ENCODE measurements at regions not wholly inside any gene's neighbourhood (a gene's known extent, or its start where the extent isn't known, plus 50 kb on each side); places are given as distances from the start of the nearest gene placed in this dataset.
"Not testable (repeated sequence)": the region's sequence is repeated elsewhere in the genome, so short reads cannot be mapped to it uniquely, and the experiment has no call there.

DNA sequence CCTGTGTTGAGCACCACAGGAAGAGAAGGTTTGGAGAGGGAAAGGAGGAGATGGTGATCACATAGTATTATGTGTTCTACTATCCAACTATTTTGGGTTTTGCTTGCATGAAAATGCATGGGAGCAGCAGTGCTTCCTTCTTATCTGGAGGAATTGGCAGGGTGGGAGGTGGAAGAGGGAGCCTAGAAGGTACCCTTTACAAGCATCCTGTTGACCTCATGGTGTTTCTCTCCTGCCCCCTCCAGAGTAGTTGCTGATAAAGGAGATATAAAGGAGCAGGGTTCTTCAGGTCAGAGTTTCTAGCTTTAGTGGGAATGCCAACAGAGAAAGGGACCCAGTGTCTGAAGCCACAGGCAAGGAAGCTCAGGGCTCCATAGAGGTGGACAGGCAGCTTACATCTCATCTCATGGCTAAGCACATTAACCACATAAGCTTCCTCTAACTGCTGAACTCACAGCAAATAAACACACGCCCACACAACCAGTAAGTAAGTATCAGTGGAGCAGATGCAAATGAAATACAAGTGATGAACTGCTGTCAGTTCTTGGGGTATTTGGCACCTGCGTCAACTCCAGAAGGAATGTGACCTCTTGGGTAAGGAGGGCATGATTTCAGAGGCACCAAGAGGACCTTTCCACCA is 174.2 kb upstream of the SLC38A2 start:
- peak; percentile 17 for DNase-seq

DNA sequence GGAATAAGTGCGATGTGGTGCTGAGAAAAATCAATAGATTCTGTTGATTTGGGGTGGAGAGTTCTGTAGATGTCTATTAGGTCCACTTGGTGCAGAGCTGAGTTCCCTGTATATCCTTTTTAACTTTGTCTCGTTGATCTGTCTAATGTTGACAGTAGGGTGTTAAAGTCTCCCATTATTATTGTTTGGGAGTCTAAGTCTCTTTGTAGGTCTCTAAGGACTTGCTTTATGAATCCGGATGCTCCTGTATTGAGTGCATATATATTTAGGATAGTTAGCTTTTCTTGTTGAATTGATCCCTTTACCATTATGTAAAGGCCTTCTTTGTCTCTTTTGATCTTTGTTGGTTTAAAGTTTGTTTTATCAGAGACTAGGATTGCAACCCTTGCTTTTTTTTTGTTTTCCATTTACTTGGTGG is 170.8 kb upstream of the SLC38A2 start:
- not testable (repeated sequence) for DNase-seq

DNA sequence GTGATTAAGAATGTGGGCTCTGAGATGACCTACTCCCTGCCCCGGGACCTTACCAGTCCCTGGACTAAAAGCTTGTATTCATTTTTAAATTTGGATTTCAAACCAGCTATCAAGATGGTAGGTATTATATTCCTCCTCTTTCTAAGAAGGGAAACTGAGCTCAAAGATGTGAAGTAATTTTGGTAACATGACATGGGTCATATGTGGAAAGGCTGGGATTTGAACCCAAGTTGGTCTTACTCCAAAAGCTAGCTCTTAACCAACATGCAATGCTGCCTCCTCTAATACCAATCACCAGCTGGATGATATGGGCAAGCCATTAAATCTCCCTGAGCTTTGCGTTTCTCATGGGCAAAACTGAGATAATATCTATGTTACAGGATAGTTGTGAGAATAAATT is 166.4 kb upstream of the SLC38A2 start:
- DNase-seq, result no peak

DNA sequence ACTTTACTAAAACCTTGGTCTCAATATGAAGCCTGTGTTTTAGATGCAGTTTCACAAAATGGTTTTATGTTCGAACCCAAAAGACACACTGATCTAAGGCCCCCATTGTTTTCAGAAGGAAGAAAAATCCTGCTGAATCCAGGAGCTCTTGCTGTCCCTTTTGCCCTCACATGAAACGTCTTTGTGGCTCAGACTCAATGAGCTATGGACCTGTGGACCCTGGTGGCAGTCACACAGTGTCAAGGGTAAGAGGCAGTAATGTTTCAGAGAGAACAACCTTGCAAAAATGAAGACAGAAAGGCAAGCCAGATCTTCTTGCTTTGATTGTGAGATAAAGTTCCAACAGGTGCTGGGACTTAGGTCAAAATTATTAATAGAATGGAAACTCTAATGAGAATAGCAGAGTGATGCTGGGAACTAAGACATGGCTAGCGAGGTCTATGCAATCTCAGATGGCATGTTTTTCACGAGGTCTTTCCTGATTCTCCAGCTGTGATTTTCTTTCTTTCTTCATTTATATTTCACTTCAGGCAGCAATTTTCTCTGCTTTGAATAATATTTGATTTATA is 164.9 kb upstream of the SLC38A2 start:
- peak; percentile 45 for DNase-seq

DNA sequence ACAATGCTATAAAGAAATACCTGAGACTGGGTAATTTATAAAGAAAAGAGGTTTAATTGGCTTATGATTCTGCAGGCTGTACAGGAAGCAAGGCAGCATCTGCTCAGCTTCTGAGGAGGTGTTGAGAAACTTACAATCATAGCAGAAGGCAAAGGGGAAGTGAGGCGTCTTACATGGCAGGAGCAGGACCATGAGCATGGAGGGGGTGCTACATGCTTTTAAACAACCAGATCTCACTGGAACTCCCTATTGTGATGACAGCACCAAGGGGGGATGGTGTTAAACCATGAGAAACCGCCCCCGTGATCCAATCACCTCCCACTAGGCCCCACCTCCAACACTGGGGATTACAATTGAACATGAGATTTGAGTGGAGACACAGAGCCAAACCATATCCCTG is 163.7 kb upstream of the SLC38A2 start:
- not testable (repeated sequence) for DNase-seq

DNA sequence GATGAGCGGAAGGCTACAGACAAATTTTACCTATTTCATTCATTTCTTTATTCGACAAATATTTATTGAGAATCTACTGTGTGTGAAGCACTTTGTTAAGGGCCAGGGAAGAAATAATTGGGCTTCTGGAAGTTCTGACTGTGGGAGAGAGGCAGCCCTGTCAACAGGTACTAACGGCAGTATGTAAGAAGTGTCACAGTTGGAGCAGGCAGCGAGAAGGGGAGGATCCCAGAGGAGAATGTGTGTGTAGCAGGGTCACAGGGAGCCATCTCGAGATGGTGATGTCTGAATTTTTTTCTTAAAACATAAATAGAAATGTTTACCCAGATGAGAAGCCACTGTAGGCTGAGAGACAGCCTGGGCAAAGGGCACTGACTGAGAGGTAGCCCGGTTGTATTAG is 163.3 kb upstream of the SLC38A2 start:
- DNase-seq, result no peak

DNA sequence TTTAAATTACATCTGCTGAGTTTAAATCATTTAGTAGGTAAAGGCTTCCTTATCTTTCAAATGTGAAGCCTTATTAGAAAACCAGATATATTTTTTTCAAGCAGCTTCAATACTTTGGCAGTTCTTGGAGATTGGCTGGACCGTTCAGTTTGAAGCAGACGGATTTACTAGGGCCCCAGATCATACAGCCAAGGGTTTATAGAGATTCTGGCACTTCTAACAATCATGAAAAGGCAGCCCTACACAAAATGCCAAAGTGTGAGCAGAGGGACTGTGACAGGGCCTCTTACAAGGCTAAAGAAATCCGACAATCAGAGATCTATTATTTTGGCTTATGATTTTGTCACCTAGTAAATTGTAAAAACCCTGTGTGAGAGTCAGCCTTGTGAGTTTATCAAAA is 162.8 kb upstream of the SLC38A2 start:
- peak; percentile 19 for DNase-seq

DNA sequence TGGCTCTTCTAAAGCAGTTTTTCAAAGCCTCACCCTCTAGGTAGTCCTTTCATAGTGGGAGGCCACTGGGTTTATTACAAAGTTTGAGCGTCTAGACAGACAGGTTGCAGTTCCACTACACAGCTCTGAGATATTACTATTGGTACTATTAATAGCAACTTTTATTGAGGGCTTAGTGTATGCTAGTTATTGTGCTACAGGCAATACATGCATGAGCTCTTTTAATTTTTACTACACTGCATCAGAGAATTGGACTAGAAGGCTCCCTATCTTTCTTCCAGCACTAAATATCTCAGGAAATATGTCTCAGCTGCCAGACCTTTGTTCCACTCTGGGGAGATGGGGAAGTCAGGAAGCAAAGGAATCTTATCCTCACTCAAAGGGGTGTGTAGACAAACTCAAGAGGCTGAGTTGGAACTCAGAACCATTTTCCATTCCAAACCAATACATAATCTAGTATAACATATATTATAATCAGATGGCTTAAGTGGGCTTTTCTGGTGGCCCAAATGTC is 161.8 kb upstream of the SLC38A2 start:
- peak; percentile 37 for DNase-seq

DNA sequence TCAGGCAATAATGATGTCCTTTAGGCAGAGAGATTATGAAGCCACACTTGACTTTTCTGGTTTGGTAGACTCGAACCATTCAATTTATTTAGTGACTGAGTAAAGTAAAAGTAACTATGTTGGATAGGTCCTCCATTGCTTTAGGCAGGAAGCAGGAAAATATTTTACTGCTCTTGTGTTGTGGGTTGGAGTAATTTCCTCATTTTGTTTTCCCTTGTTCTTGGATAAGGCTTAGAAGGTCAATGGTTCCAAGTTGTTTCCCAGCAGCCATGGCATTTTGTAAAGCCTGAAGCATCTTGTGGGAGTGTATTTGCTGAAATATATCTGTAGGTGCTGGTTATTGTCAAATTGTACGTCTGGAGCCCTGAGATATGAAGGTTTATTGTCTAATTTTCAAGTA is 161.2 kb upstream of the SLC38A2 start:
- DNase-seq, result peak; percentile 15

DNA sequence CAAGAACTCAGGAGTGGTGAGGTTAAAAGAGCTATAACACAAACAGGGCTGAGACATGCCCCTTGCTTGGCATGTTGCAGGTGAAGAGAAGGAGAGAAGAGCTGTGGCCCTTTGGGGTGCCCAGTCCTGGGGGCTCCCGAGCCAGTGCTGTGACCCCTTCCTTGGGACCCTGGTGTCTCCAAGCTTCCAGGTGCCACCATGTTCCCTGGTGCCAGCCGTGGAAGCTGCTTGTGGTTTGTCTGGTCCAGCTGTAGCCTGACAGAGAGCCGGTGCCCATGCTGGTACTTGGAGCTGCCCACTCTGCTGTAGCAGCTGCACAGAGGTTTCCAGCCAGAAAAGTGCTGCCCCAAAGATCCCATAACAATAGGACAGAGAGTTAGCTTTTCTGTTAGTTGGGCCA is 159.2 kb upstream of the SLC38A2 start:
- no peak for DNase-seq

DNA sequence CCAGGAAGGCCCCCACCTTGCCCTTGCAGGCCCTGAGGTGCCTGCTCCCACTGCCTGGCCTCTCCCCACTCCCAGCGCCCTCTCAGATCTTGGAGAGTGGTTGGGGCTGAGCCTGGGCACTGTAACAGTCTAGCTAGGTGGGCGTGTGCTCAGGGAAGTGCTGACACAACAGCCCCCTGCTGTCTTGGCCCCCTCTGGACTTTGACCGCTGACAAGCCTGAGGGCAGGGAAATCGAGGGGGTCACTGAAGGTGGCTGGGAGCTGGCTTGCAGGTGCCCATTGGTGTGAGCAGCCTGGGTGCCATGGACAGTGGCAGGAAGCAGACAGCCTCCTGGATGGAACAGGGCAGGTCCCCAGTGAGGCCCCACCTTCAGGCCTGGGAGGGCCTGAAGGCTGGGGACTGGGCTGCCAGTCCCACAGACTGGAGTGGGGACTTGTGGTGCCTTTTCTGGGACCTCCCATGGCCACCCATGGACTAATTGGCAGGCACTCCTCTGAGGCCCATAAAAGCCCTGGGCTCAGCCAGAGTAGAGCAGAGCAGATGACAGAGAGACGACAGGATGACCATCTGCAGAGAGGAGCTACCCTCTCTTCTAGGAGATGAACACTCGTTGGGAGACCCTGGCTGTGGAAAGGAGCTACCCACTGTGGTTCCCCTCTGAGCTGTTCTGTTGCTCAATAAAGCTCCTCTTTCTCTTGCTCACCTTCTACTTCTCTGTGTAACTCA is 158.6 kb upstream of the SLC38A2 start:
- DNase-seq, result no peak

DNA sequence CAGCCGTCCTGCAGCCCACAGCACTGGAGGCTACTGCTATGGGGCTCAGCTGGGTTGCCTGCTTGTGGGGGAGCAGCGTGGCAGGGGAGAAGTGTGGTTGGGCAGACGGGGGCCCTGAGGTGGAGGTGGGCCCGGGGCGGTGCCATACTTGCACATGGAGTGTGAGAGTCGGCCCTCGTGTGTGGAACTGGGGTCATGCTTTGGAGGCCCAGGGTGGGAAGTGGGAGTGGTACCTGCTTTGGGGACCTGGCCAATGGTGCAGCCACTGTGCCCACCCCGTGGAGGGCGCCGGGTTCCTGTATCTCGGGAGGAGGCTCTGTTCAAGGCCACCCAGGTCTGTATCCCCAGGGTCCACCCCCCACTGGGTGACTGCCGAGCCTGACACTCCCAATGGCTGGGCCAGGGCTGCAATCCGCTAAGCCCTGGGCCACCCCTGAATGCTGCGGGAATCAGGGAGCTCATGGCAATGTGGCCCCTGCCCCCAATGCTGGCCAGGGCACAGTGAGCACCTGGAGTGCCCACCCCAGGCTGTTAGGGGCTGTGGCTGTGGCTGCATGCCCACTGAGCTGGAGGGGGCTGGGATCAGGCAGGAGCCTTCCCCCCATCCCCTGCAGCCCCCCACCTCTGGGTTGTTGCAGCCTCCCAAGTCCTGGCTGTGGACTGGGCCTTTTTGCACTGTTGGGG is 157.9 kb upstream of the SLC38A2 start:
- no peak for DNase-seq

DNA sequence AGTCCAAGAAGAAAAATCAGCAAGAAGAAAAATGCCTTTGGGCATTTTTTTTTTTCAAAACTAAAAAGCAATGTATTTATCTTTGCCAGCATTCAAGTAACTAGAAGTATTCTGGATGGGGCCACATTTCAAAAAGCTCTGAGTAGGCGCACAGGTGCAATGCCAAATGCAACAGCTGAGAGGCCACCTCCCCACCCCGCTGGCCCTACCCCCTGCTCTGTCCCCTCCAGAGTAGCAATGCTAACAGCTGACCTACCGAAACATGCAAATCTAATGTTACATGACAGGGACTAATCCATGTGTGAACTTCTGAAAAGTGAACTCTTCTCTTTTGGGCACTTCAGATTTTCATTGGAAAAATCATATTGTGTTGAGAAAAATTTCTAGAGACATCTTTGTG is 153.7 kb upstream of the SLC38A2 start:
- DNase-seq, result peak; percentile 69

DNA sequence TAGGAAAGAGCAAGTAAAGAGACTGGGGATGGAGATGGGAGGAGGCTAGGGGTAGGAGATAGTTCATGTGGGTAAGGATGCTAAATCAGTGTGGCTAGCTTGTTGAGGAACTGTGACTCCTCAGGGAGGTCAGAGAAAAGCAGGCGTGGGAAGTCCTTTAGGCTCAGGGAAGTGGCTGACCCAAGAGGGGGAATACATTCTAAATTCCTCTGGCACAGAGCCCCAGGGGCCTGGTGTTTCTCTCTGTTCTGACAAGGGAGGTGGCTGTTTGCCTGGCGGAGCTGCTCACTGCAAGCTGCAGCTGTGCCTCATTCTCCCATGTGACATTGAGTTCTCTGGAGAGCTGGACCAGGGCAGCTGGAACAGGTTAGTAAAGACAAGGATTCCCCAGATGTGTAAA is 152.2 kb upstream of the SLC38A2 start:
- DNase-seq, result peak; percentile 93

DNA sequence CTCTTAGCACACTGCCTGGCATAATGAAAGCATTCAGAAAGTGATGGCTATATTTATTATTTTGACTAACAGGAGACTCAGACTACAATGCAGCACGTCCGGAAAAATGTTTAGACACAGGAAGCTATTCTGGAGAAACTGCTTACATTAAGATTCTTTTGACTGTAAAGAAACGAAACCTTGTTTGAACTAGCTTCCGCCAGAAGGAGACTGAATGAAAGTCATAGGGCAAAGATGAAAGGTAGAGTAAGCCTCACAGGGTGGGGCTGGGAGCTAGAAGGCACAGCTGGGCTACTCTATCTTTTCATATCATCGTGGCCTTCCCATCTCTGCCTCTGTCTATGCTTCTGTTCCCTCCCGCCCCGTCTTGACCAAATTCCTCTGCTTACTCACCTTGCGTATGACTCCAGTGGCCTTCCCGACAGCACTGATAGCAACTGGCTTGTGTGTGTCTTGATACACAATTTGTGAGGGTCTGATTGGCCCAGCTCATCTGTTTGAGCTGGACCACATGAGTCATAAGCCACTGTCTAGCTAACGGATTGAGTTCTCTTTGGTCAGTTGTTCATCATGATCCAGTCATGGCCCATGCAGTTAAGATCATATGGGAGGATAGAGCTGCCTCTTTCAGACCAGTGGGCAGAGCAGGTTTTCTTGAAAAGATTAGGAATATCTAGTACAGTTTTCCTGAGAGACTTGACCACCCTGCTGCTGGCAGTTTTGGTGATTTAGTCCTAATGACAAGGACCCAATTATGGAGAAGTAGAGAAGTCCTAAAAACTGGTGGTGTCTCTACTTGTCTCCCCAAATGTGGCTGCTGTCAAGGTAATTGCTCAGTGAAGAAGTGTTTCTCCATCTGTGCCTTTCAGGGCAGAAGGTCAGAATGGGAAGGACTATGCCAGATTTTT is 151.5 kb upstream of the SLC38A2 start:
- DNase-seq, result peak; percentile 31

DNA sequence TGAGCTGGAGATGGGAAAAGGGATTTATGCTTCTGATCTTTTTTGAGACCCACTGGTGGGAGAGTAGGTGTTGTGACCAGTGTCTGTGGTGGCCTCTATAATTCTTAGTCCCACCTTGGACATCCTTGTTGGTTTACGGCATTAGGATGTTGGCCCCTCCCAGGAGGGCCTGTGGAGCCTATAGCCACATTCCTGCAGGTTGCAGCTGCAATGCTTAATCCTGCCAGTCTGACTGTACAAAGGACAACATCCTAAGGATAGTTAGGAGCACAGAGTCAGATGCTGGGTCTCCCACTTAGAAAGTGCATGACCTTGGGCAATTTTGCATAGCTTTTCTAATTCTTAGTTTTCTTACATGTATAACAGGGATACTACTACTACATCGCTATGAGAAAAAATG is 150.9 kb upstream of the SLC38A2 start:
- DNase-seq, result no peak

DNA sequence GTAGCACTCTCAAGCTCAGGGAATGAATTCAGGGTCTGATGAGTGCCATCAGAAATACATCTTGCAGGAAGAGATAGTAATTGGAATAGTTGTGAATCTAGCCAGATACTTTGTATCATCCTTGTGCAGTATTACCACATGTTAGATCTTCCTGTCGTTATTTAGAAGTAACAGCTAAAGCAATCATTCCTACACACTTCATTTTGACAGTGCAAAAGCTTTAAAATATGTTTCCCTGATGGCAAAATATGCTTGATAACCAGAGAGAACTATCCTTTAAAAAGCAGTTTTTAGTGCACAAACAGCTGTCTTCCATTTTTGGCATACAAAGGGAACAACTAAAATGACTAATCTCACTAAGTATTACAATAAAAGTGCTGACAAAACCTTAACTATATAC is 149.5 kb upstream of the SLC38A2 start:
- DNase-seq, result no peak

DNA sequence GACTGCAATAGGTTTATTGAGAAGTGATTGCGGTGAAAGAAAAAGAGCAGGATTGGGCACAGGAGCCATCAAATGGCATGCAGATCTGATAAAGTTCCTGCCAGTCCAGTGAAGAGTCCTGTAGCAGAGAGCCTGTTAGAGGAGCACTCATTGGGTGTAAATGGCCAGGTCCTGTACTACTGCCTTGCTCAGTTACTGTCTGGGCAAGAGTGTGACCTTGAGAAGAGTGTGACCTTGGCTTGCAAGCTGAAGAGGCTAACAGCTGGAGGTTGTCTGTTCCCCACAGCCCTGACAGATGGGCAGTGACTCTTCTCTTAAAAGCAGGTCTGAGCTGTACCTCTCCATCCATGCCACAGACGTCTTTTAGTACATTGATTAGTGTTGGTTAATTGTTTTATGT is 148.6 kb upstream of the SLC38A2 start:
- DNase-seq, result no peak

DNA sequence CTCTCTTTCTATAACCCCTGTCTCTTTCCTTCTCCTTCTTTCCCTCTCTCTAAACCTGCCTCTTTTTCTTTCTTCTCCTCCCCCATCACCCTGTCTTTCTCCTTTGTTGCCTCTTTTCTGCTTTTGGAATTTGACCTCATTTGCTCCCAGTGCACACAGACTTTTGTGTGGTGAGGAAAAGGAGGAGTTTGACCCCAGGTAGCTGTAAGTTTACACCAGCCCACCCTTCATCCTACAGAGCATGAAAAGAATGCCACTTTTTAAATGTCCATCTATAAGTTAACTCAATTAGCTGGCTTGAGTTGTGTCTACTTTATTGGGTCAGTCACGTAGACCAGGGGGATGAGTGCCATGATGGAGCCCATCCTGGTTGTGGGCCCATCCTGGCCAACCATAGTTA is 146.8 kb upstream of the SLC38A2 start:
- no peak for DNase-seq

DNA sequence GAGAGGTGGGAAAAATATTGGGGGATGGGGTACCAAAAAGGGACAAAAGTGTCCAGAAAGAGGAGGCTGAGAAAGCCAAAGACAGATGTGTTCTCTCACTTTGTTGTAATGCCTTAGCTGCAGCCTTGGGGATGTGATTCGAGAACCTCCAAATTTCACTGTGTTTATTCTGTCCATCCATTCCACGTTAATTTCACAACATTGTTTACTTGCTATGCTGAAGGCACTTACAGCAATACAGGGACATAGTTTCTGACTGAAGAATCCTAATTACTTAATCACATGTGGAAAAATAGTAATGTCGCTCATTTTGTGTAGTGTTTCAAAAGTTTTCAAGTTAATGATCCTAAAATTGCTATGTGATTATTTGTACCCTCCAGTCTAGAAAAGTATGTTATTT is 146.2 kb upstream of the SLC38A2 start:
- DNase-seq, result no peak

DNA sequence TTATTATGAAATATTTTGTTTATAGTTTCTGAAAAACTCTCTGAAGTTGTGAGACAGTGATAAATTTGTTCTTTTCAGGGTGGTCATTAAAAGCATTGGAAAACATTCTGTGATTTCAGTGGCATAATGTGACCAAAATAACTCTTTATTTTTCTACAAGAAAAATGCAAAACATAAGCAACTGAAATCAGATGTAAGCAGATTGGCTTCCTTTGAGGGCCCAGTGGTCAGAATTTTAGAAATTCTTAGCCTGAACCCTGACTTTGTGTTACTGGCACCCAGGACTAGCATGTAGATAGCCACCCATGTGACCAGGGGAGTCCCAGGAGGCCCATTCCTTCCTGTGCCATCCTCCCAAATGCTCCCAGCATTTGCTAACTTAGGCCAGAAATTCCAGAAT is 145.6 kb upstream of the SLC38A2 start:
- DNase-seq, result no peak

DNA sequence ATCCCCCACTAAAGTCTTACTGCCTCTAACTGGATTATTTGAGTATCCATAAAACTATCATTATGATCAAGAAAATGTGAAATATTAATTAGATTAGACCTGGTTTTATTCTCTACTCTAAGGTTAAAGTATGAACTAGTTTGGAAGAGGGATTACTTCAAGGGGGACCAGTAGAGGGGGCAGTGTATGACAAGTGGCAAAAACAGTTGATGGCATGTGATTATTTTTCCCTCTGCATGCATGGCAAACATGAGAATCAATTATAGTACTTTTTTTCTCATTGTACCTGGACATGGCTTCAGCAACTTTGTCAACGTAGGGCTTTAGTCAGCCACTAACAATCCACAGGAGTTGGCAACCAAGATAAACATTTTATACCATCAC is 145.0 kb upstream of the SLC38A2 start:
- no peak for DNase-seq
